Activated naive CD8-positive, alpha-beta T cell treated with anti-CD3 and anti-CD28 coated beads, Interleukin-2, amount 50 U/mL, for 24 hours (primary cell): ENCODE measurements at regions not wholly inside any gene's neighbourhood (a gene's known extent, or its start where the extent isn't known, plus 50 kb on each side); places are given as distances from the start of the nearest gene placed in this dataset.
"Not testable (repeated sequence)": the region's sequence is repeated elsewhere in the genome, so short reads cannot be mapped to it uniquely, and the experiment has no call there.

Source experiments
- ATAC-seq: fragments of 150-1000 bp; cut with Tn5 transposase; one replicate; pipeline ENCODE4 v1.10.0; 2021
- DNase-seq: peaks from one replicate; pipeline ENCODE4 v3.0.0; 2021
- H3K27ac Mint-ChIP-seq: one replicate; pipeline ENCODE4 v1.8.0; 2021; ENCODE audit warnings: mild to moderate bottlenecking, mixed read lengths
- H3K27me3 Mint-ChIP-seq: one replicate; pipeline ENCODE4 v1.8.0; 2021; ENCODE audit warnings: mixed read lengths
- H3K36me3 Mint-ChIP-seq: one replicate; pipeline ENCODE4 v1.8.0; 2021; ENCODE audit warnings: low read depth, mixed read lengths
- H3K4me1 Mint-ChIP-seq: one replicate; pipeline ENCODE4 v1.8.0; 2021; ENCODE audit warnings: mixed read lengths
- H3K4me3 Mint-ChIP-seq: one replicate; pipeline ENCODE4 v1.8.0; 2021; ENCODE audit warnings: mild to moderate bottlenecking, moderate library complexity, mixed read lengths
- H3K9me3 Mint-ChIP-seq: one replicate; pipeline ENCODE4 v1.8.0; 2021; ENCODE audit warnings: mixed read lengths

DNA sequence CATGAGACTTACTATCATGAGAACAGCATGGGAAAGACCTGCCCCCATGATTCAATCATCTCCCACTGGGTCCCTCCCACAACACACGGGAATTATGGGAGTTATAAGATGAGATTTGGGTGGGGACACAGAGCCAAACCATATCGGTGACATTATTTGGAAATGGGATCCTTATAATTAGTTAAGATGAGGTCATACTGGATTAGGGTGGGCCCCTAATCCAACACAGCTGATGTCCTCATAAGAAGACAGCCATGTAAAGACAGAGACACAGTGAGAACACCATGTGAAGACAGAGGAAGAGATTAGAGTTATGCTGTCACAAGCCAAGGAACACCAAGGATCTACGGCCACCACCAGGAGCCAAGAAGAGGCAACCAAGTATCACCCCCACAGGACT is 161.7 kb downstream of the SPTSSA start:
- H3K27ac Mint-ChIP-seq = no peak overlapping the region
- ATAC-seq = no peak
- no peaks in the 10 kb centered on the region for H3K4me1 Mint-ChIP-seq
- no peaks in the 10 kb centered on the region for H3K9me3 Mint-ChIP-seq
- no peaks in the 10 kb centered on the region for H3K36me3 Mint-ChIP-seq
- H3K4me3 Mint-ChIP-seq = no peak overlapping the region
- no peak for DNase-seq
- peaks cover 1% of the 10 kb centered on the region for H3K27me3 Mint-ChIP-seq

DNA sequence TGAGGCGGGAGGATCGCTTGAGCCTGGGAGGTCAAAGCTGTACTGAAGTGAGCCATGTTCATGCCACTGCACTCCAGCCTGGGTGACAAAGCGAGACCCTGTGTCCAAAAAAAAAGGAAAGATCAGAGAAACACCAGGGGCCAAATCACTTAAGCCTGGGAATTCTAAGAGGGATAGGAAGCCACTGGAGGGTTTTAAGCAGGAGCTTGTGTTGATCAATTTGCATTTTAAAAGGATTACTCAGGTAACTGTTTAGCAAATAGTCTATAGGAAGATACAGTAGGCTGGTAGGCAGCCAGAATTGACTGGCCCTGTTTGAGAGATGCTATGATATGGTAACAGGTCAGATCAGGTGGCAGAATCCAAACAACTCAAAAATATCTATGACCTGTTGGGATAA is 162.7 kb downstream of the SPTSSA start:
- H3K4me1 Mint-ChIP-seq = no peaks in the 10 kb centered on the region
- no peak for ATAC-seq
- no peaks in the 10 kb centered on the region for H3K36me3 Mint-ChIP-seq
- H3K4me3 Mint-ChIP-seq = no peak overlapping the region
- no peak for DNase-seq
- no peaks in the 10 kb centered on the region for H3K9me3 Mint-ChIP-seq
- peaks cover 1% of the 10 kb centered on the region for H3K27me3 Mint-ChIP-seq
- H3K27ac Mint-ChIP-seq = no peak overlapping the region

DNA sequence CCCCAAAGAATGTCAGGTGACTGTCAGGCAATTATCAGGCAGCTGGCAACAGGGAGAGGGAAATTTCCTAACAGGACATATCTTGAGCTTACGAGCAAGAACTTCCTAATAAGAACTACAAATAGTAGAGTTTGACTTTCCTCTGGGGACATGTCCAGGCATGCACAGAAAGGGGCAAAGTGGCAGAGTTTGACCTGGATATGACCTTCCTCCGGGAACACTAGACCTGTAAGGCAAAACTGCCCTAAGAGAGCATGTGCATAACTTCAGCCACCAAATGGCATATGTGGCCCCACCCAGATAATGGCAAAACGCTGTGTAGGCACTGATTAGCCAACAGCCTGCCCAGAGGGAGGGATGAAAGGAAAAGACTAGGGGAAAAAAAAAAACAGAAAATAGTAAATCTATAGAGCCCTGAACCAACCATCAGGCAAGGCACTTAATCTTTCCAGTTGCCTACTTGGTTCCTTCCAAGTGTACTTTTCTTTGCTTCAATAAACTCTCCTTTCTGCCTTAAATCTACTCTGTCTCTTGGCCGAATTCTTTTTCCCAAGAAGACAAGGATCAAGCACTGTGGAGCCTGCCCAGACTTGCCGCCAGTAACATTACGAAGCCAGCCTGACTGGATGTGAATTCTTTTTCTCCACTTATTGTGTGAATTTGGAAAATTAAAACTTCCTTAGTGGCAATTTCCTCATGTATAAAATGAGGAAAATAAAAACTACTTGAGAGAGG is 164.1 kb downstream of the SPTSSA start:
- Mint-ChIP-seq H3K27me3 (peaks cover 1% of the 10 kb centered on the region), H3K4me1 (no peaks in the 10 kb centered on the region), H3K4me3 (no peak overlapping the region), H3K27ac (no peak overlapping the region), H3K36me3 (no peaks in the 10 kb centered on the region), H3K9me3 (no peaks in the 10 kb centered on the region)
- ATAC-seq (no peak), DNase-seq (no peak)

DNA sequence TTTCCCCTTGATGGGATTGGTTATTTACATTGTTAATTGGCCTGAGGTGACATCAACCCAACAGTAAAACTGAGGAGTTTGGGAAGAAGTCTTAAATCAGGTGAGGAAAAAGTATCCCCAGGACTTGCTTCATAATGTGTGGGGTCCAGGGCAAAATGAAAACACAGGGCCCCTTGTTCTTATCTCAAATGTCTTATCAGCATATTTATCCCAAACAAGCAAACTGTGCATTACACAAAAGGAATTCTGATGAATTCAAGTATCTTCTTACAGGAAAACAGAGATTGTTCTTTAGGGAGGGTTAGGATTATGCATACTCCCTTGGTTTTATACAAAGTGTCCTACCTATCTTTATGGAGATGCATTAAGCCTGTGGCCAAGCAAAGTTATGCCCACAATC is 178.4 kb downstream of the SPTSSA start:
- H3K4me3 Mint-ChIP-seq = no peak overlapping the region
- no peaks in the 10 kb centered on the region for H3K27me3 Mint-ChIP-seq
- H3K36me3 Mint-ChIP-seq = no peaks in the 10 kb centered on the region
- H3K9me3 Mint-ChIP-seq = peaks cover 7% of the 10 kb centered on the region
- H3K27ac Mint-ChIP-seq = no peak overlapping the region
- DNase-seq = no peak
- ATAC-seq = no peak
- H3K4me1 Mint-ChIP-seq = no peaks in the 10 kb centered on the region

GRCh38 chr14:34277191-34277590 is 184.8 kb downstream of the SPTSSA start:
- Mint-ChIP-seq H3K36me3 (no peaks in the 10 kb centered on the region), H3K4me1 (peaks cover 4% of the 10 kb centered on the region), H3K27me3 (no peaks in the 10 kb centered on the region), H3K4me3 (no peak overlapping the region), H3K27ac (no peak overlapping the region), H3K9me3 (peaks cover 7% of the 10 kb centered on the region)
- ATAC-seq = peak; percentile 54
- no peak for DNase-seq

GRCh38 chr14:34275530-34275929 is 186.5 kb downstream of the SPTSSA start:
- DNase-seq = no peak
- peaks cover 4% of the 10 kb centered on the region for H3K4me1 Mint-ChIP-seq
- H3K4me3 Mint-ChIP-seq = no peak overlapping the region
- no peaks in the 10 kb centered on the region for H3K36me3 Mint-ChIP-seq
- H3K9me3 Mint-ChIP-seq = peaks cover 2% of the 10 kb centered on the region
- no peak for ATAC-seq
- peaks cover 2% of the 10 kb centered on the region for H3K27me3 Mint-ChIP-seq
- H3K27ac Mint-ChIP-seq = no peak overlapping the region

DNA sequence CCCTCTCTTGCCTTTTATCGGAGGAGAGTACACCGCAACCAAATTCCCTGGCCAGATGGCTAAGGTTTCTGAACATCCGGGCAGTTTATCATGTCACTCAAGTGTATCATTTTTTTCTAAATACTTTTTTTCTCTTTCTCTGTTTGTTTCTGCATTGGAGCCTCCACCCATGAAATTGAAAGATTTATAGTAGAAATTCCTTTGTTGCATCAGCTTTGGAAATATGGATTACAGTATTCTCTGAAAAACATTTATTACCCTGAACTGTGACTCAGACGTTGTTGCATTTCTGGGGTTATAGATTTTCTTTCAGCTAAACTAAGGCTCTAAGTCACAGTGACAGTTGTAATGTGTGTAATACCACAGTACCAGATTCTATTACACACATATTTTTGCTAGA is 187.0 kb downstream of the SPTSSA start:
- peaks cover 4% of the 10 kb centered on the region for H3K4me1 Mint-ChIP-seq
- H3K9me3 Mint-ChIP-seq = no peaks in the 10 kb centered on the region
- H3K36me3 Mint-ChIP-seq = no peaks in the 10 kb centered on the region
- ATAC-seq (no peak), DNase-seq (no peak)
- no peak overlapping the region for H3K27ac Mint-ChIP-seq
- peaks cover 2% of the 10 kb centered on the region for H3K27me3 Mint-ChIP-seq
- H3K4me3 Mint-ChIP-seq = no peak overlapping the region

GRCh38 chr14:34273716-34274115 is 188.3 kb downstream of the SPTSSA start:
- DNase-seq, H3K9me3 Mint-ChIP-seq, H3K27me3 Mint-ChIP-seq, H3K27ac Mint-ChIP-seq, H3K4me1 Mint-ChIP-seq, ATAC-seq, H3K4me3 Mint-ChIP-seq, H3K36me3 Mint-ChIP-seq: not testable (repeated sequence)

- Mint-ChIP-seq H3K27me3 (peaks cover 9% of the 10 kb centered on the region), H3K9me3 (no peaks in the 10 kb centered on the region), H3K27ac (no peak overlapping the region), H3K4me1 (no peaks in the 10 kb centered on the region), H3K36me3 (no peaks in the 10 kb centered on the region), H3K4me3 (no peak overlapping the region)
- DNase-seq (no peak), ATAC-seq (no peak)
These were observed 191.7 kb downstream of the SPTSSA start for GRCh38 chr14:34270361-34270760.

GRCh38 chr14:34266344-34266743 is 195.7 kb downstream of the SPTSSA start:
- H3K4me3 Mint-ChIP-seq = no peak overlapping the region
- H3K27ac Mint-ChIP-seq = no peak overlapping the region
- ATAC-seq = no peak
- H3K36me3 Mint-ChIP-seq = no peaks in the 10 kb centered on the region
- peaks cover 11% of the 10 kb centered on the region for H3K27me3 Mint-ChIP-seq
- no peaks in the 10 kb centered on the region for H3K4me1 Mint-ChIP-seq
- H3K9me3 Mint-ChIP-seq = no peaks in the 10 kb centered on the region
- DNase-seq = no peak

- Mint-ChIP-seq H3K27ac (no peak overlapping the region), H3K9me3 (no peaks in the 10 kb centered on the region), H3K27me3 (peaks cover 7% of the 10 kb centered on the region), H3K4me3 (no peak overlapping the region), H3K4me1 (no peaks in the 10 kb centered on the region), H3K36me3 (no peaks in the 10 kb centered on the region)
- no peak for DNase-seq
- no peak for ATAC-seq
These were observed 199.7 kb downstream of the SPTSSA start for GRCh38 chr14:34262127-34262910.

- ATAC-seq (no peak), DNase-seq (no peak)
- Mint-ChIP-seq H3K27me3 (peaks cover 7% of the 10 kb centered on the region), H3K4me3 (no peak overlapping the region), H3K9me3 (no peaks in the 10 kb centered on the region), H3K36me3 (no peaks in the 10 kb centered on the region), H3K27ac (no peak overlapping the region), H3K4me1 (no peaks in the 10 kb centered on the region)
These were observed 202.0 kb downstream of the SPTSSA start for GRCh38 chr14:34259996-34260395.

- Mint-ChIP-seq H3K27me3 (peaks cover 7% of the 10 kb centered on the region), H3K27ac (no peak overlapping the region), H3K4me3 (no peak overlapping the region), H3K4me1 (no peaks in the 10 kb centered on the region), H3K9me3 (no peaks in the 10 kb centered on the region), H3K36me3 (no peaks in the 10 kb centered on the region)
- ATAC-seq = no peak
- no peak for DNase-seq
These were observed 203.7 kb downstream of the SPTSSA start for GRCh38 chr14:34258318-34258717.

GRCh38 chr14:34257505-34257904 is 204.5 kb downstream of the SPTSSA start:
- Mint-ChIP-seq H3K4me3 (no peak overlapping the region), H3K9me3 (no peaks in the 10 kb centered on the region), H3K4me1 (no peaks in the 10 kb centered on the region), H3K36me3 (no peaks in the 10 kb centered on the region), H3K27ac (no peak overlapping the region), H3K27me3 (peaks cover 7% of the 10 kb centered on the region)
- ATAC-seq = no peak
- no peak for DNase-seq

GRCh38 chr14:34256223-34256622 is 205.8 kb downstream of the SPTSSA start:
- H3K4me3 Mint-ChIP-seq = no peak overlapping the region
- H3K27me3 Mint-ChIP-seq = peaks cover 5% of the 10 kb centered on the region
- no peaks in the 10 kb centered on the region for H3K36me3 Mint-ChIP-seq
- DNase-seq (no peak), ATAC-seq (no peak)
- H3K4me1 Mint-ChIP-seq = no peaks in the 10 kb centered on the region
- no peaks in the 10 kb centered on the region for H3K9me3 Mint-ChIP-seq
- no peak overlapping the region for H3K27ac Mint-ChIP-seq
